C1 segment of cervical spinal cord (tissue), 14 donors: ENCODE measurements at regions not wholly inside any gene's neighbourhood (a gene's known extent, or its start where the extent isn't known, plus 50 kb on each side); places are given as distances from the start of the nearest gene placed in this dataset.

ENCODE experiments used
- DNase-seq, 14 donors: peaks; one replicate each; lab custom pipeline; 2025; lab: John Stamatoyannopoulos, UW

DNA sequence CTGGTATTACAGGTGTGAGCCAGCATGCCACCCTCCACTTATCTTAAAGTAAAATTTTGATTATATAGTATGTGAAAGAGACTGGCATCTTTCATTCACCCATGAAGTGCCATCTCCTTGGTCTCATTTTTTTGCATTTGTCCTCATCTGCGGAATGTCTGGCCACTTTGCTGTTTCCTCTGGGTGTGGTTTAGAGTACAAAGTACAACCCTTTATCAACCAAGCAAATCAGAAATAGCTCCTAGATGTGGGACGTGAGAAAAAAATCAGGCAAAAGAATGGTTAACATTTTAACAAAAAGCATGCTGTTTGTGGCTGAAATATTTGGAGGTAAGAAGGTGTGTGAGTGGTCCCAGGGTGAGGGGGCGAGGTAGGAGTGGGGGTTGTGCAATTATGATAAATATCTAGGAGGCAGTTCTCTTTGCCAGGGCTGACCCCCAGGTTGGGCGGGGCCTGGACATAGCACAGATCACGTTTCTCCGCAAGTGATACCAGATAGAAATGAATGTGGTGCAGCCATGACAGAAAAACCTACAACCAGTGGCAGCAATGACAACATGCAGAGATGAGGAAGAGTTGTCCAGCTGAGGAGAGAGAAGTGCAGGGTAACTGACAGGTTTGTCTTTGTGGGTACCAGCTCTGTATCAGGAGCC lies 115.8 kb upstream of the SERTAD2 start:
- DNase-seq, result no peak

DNA sequence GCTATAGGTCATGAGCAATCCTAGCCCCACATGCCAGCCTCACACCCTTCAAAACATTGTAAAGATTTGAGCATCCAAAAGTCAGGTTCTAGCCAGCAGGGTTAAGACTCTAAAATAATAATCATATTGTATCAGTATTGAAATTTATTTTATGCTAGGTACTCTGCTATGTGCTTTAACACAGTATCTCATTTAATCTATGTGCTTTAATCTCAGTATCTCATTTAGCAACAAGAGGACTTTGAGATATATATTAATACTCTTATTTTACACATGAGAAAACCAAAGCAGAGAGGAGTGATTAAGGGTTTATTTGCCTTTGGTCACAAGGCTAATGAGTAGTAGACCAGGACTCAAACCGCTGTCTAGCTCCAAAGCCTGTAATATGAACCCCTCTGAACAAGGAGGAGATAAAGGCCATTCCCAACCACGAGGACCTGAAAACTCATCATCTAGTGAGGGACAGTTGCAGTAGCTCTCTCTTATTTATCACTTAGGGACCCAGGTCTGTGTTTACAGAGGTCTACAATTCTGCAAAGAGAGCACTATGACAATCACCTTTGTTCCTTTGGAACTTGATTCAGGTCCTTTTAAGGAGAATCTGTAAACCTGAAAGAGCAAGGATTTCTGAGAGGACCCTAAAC lies 116.5 kb upstream of the SERTAD2 start:
- DNase-seq, result no peak

DNA sequence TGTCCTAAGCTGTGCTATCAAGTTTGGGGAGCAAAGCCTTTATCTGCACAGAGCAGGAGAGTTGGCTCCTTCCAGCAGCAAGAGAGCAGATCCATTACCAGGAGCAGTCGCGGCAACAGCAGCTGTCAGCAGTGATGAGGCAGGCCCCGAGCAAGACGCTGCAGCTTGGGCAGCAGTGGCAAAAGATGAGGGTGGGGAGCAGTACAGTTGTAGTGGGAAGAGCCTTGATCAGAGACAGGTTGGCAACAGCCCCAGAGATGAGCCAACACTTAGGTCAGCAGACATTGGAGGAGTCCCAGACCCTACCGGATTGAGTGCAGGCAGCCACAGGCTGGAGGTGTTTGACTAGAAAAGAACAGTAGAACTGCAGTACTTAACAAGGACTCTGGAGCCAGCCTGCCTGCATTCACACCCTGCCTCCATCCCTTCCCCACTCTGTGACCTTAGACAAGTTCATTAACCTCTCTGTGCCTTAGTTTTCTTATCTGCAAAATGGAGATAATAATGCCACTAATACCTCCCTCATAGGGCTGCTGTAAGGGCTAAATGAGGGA lies 117.1 kb upstream of the SERTAD2 start:
- DNase-seq, result peak in 1 of 14 donors; percentile 7

DNA sequence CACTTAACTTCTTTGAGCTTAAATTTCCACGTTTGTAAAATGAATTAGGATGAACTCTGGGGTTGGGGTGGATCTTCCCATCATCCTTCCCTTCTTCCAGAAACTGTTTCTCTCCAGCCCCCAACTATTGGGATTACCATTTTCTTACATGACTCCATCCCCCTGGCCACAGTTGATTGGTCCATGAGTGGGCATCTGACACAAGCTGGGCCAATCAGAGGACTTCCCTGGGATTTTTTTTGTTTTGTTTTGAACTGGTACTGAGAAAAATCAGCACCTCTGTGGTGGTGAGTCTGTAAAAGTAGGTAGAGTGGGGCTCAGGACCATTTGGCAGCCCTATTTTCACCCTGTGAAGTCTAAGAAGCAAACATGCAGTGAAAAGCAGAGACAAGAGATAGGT lies 118.0 kb upstream of the SERTAD2 start:
- no peak for DNase-seq

DNA sequence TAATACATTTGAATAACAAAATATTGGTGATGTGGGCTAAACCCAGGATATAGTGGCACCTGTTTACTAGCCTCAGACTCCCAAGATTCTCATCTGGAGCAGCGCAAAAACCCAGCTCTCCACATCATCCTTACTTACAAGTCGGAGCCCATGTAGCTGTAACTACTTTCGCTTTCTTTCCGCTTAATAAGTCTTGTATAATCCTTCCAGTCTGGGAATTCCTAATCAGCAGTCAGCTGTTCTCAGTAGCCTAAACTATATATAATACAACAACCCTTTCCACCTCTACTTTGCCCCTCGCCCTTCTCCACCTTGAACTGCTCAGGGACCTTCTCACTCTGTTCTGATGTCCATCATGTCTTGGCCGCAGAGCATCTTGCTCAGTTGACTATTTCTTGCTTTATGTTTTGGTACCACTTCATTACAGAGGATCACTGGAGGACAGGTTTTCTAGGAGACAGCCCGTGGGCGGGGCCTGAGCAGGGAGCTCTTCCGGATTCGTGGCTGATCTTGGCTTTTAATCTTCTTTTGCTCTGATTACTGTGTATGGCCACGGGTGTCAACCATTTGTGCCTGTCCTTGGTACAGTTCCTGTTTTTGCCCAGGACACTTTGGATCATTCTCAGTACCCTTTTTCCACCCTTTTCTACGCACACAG lies 119.9 kb upstream of the SERTAD2 start:
- DNase-seq, result no peak

DNA sequence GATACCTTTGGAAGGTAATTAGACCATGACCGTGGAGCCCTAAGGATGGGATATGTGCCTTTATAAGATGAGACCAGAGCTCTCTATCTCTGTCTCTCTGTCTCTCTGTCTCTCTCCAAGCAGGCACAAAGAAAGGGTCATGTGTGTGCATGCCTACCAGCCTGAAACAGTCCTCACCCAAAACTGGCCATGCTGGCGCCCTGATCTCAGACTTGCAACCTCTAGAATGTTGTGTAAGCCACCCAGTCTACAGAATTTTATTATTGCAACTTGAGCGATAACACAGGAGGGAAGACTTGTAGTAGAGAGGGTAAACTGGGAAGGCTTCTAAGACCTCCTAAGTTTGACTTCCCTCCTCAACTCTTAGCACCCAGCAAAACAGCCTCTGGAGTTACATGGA lies 124.1 kb upstream of the SERTAD2 start:
- no peak for DNase-seq

DNA sequence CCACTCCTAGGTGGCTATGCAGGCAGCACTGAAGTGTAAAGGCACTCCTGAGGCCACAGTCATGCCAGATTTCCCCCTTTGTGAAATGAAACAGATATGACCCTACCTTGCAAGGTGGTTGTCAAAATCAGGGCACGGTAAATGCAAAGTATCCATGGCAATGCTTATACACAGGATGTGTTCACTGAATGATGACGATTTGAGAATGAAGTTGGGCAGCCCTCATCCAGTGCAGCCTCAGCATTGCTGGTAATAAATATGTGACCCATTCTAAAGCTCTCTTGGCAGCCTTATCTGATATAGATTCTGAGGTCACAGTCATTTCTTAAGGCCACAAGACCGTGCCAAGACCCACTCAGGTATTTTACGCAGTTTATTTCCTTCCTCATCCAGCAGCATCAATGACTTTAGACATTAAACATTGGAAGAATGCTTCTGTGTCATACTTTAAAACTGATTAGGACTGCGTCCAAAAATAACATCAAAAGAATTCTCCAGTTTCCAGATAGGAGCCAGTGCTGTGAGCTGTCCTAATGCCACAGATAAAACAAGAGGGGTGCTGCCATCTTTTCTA lies 125.5 kb upstream of the SERTAD2 start:
- no peak for DNase-seq

DNA sequence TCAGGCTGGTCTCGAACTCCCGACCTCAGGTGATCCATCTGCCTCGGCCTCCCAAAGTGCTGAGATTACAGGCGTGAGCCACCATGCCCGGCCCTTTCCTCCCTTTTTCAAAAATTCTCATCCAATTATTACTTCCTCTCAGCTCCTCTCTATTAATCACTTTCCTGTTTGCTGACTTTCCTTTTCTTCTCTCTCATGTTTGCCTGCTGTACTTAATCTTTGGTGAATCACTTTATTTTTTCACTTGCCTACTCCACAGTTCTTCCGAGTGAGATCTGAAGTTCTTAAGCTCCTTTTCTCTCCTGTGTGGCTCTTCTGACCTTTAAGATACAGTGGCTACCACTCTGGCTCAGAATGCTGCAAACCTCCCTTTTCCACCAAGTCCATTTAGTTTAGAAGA lies 126.3 kb upstream of the SERTAD2 start:
- no peak for DNase-seq

DNA sequence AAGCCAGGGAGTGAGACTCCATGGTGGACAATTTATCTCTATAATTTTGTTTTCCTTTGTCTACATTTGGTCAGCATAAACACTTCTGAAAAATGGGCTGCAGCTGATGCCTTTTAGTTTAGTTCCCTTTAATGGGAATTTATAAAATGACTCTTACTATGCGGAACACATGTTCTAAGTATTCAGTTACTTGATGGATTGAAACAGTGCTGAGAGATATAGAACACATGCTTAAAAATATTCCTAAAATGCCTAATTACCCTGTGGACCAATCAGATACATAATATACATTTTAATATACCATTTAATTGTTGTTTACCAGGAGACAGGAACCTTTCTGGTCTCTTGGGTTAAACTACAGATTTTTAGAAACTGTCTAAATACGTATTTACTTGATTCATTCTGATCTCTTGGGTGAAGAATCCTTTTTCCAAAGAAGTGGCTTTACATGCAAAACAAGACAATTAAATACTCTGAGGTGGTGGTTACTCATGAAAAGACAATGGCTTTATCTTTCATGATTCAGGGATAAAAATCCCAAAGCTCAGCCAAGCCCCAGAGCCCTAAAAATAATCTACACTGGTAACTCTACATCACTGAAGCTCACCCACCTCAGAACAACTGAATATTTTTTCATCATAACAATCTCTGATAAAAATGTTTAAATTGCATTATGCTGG lies 128.1 kb upstream of the SERTAD2 start:
- no peak for DNase-seq

DNA sequence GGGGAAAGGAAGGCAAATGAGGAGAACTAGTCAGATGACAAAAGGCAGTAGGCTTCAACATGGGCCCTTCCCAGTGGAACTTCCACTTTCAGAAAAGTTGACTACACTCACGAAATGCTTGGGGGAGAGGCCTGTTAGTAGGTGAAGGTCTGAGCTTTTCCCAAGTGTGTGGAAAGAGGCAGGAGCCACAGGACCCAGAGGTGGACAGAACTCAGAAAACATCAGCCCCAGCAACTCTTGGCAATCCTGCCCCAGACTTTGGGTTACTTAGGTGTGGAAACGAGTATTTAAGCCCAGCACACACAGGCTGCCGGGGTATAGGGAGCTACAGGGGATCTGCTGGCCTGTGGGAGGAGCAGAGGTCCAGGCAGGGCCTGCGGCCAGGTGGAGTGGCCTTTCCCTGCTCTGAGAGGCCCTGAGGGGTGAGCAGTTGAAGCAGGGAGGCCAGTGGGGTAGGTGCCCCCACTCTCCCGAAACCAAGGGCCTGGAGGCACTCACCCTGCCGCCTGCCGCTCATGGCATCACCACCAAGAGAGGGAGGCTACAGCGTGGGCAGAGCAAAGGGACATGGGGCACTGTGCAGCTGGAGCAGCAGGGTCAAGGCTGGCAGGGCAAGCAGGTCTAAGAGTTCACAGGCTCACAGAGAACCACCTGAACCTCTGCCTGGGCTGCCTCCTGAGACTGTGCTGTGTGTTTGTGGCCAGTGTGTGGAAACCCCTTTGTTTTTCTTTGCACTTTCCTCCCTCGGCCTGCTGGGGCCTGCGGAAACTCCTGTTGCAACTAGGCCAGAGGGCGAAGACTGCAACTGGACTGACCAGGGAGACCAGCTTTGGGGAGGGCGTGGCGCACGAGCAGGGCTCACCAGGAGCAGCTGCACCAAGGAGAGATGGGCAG lies 130.7 kb upstream of the SERTAD2 start:
- DNase-seq, result no peak

DNA sequence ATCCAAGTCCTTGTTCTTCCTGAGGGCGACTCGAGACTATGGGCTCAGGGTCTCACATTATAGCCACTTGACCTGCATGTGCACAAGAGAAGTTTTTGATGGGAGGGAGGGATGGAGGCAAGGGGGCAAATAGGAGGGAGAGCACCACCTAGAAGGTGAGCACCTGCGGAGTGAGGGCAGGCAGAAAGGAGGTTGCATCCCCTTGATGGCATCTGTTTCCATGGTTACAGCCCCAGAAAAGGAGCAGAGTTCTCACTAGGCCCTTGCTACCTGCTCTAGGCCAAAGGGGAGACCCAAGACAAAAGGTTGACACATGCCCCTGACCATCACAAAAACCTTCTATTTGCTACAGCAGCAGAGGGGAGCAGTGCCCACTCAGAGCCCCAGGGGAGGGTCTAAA lies 131.5 kb upstream of the SERTAD2 start:
- DNase-seq, result no peak

DNA sequence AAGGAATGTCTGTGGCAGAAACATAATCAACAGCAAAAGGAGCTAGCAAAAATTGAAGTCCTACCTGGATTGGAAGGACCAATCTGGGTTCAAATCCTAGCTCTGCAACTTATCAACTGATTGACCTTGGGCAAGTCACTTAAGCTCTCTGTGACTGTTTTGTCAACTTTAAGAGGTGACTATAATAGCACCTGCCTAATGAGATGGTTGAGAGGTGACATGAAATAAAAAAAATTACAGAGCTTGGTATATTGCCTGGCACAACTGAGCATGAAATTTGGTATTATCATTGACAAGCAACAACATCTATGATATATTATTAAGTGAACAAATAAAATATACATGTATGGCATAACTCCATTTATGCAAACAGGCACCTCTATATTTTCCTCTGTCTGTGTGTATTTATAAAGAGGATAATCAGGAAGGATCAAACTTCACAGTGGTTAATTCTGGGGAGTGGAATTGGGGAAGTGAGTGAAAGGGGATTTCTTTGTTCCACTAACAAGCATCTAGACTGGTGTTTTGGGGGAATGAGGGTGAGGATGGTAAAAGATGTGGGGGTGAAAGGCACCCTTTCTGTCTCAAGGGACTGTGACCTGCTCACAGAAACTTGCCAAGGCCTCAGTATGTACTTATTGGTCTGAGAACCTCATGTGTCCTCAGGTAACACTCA lies 132.8 kb upstream of the SERTAD2 start:
- DNase-seq, result no peak

DNA sequence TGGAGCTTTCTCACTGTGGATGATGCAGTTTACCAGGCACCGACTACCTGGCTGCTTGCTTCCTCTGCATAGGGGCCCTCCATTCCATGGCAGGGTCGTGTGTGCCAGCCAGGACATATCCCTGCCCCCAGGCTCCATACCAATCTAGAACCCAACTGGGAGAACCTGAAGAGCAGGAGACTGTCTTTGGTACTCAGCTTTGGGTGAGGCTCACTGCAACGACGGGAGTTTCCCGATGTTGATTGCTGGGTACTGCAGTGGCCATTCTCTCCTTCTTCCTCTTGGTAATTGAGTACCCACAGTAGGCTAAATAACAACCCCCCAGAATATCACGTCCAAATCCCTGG lies 133.3 kb upstream of the SERTAD2 start:
- DNase-seq, result no peak

DNA sequence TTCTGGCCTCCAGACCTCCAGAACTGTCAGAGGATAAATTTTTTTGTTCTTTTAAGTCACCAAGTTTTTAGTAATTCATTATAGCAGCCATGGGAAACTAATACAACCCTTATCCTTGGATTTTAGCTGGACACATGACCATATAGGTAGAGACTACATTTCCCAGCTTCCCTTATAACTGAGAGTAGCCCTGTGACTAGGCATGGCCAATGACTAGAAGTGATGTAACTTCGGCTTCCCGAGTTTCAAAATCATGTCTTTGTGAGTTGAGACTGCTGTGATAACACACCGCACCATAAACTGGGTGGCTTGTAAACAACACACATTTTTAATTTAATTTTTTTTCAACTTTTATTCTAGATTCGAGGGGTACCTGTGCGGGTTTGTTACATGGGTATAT lies 134.0 kb upstream of the SERTAD2 start:
- no peak for DNase-seq

DNA sequence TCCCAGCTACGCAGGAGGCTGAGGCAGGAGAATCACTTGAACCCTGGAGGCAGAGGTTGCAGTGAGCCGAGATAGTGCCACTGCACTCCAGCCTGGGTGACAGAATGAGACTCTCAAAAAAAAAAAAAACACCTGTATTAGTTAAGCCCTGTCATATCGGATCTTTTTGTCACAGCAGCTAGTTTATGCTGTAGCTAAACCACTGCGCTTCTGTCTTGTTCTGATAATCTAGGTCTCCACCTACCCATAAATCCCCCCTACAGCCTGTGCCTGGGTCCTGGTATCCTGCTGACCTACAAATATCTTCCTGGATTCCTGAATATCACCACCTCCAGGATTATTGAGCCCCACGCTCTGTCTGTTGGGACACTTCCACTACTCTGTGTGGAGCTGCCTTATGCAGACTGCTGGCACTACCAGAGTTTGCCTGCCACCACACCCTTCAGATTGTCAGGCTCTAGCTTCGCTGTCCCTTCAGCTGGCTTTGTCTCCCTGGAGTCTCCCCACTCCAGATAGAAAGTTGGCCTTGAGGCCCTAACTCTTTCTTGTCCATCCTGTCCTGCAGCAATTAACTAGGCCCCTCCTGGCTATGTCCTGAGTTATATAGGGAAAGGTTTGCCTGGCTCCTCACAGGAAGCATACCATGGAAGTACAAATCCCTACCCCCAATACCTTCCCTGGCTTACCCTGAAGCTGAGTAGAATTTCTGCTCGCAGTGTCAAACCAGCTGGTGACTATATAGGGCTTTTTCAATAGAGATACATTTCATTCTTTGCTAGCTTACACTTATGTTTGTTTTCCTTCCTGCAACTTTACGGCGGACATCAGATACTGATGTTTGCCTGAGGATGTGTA lies 136.0 kb upstream of the SERTAD2 start:
- DNase-seq, result no peak

DNA sequence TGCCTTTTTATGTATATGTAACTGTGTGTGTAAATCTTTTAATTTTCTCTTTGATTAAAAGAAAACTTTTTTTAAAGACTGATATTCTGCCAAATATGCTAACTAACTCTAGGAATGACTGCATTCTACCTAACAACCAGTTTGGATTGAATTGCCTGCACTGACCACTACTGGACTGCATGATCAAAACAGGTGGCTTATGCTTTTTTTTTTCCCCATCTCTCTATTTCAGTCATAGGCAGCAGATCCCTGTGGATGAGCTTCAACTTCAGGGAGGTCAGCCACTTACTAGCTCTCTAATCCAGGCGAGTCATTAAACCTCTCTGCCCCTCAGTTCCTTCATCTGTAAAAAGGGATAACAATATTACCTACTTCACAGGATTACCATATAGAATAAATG lies 138.6 kb upstream of the SERTAD2 start:
- DNase-seq, result no peak

DNA sequence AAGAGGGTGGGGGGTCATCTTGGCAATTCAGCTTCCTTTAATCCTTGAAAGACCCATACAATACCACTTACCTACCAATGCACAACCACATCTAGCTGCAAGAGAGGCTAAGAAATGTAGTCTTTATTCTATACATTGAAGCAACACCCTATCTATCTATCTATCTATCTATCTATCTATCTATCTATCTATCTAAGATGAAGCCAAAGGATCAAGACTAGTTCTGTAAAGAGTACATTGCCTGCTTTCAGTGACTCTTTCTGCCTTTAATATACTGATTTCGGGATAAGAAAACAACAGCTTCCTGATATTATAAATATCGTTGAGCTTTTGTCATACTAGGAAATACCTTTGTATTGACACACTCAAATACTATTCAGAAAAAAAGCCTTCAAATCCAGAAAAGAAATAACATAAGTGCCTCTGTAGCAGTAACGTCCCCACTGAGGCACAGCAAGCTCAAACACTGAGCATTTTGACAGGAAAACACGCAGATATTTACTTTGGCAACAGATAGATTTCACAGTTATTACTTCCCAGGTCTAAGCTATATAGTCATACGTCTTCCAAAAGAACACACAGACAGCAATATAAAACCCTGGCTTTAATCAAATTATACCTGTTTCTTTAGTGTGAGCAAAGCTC lies 139.4 kb upstream of the SERTAD2 start:
- no peak for DNase-seq

DNA sequence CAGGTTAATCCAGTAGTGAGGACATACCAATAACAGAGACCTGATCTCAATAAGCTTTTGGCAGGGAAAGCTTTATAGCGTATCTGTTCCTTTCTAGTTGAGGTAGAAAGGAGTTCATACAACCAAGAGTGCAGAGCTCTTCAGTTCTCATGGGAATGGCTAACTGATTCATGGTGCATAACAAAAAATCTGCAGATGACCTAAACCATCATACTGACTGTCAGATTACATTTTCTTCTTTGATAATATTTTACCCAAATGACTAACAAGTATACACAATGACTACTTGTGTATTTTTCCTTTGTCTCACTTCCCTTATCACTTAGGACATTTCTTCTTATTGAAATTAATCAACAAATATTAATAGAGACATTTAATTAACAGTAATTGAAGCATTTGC lies 140.0 kb upstream of the SERTAD2 start:
- DNase-seq, result no peak

DNA sequence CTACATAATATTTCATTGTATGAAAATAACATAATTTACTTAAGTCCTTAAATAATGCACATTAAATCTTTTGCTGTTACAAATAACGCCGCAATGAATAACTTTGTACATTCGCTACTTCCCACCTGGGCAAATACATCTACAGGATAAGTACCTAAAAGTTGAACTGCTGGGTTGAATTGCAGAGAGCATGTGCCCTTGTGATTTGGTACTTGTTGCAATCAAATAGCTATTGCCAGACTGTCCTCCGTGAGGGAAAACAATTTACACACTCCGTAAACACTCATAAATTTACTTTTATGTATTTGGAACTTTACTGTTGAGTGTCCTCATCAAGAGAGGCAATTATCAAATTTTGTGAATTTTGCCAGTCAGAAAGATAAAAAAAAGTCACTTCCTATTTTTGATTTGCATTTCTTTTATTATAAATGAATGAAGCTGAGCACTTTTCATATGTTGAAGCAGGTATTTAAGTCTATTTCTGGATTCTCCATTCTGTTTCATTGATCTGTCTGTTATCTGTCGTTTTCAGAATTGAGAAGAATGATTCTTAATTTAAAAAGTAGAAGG lies 140.8 kb upstream of the SERTAD2 start:
- DNase-seq, result no peak
